Parathyroid adenoma (tissue), 2 donors: ENCODE measurements at regions not wholly inside any gene's neighbourhood (a gene's known extent, or its start where the extent isn't known, plus 50 kb on each side); places are given as distances from the start of the nearest gene placed in this dataset.

ENCODE experiments used
- H2AFZ ChIP-seq: fragments of 300-600 bp; sonication (generic); one replicate; pipeline ENCODE4 v1.7.0; 2017; ENCODE audit warnings: antibody characterized with exemption, mild to moderate bottlenecking
- H3K27ac ChIP-seq: fragments of 300-600 bp; sonication (generic); one replicate; pipeline ENCODE4 v1.7.0; 2017
- H3K27me3 ChIP-seq: fragments of 300-600 bp; sonication (generic); one replicate; pipeline ENCODE4 v1.7.0; 2017; ENCODE audit warnings: low read length; ENCODE audit not compliant: control insufficient read depth, insufficient read depth
- H3K36me3 ChIP-seq: fragments of 300-600 bp; sonication (generic); one replicate; pipeline ENCODE4 v1.7.0; 2017; ENCODE audit warnings: low read length; ENCODE audit not compliant: control insufficient read depth, insufficient read depth
- H3K4me1 ChIP-seq: fragments of 300-600 bp; sonication (generic); one replicate; pipeline ENCODE4 v1.7.0; 2017; ENCODE audit warnings: control low read depth
- H3K4me2 ChIP-seq: fragments of 300-600 bp; sonication (generic); one replicate; pipeline ENCODE4 v1.7.0; 2017; ENCODE audit warnings: low read length
- H3K4me3 ChIP-seq: fragments of 300-600 bp; sonication (generic); one replicate; pipeline ENCODE4 v1.7.0; 2017; ENCODE audit warnings: low read depth, low read length
- H3K79me2 ChIP-seq: fragments of 300-600 bp; sonication (generic); one replicate; pipeline ENCODE4 v1.7.0; 2017; ENCODE audit warnings: control low read depth
- H3K9ac ChIP-seq: fragments of 300-600 bp; sonication (generic); one replicate; pipeline ENCODE4 v1.7.0; 2017; ENCODE audit warnings: mild to moderate bottlenecking
- H3K9me3 ChIP-seq: fragments of 300-600 bp; sonication (generic); one replicate; pipeline ENCODE4 v1.7.0; 2017; ENCODE audit warnings: low read length; ENCODE audit not compliant: control insufficient read depth
- CTCF ChIP-seq: fragments of 300-600 bp; sonication (generic); IDR thresholded peaks from one replicate; pipeline ENCODE4 v1.7.0; 2017; ENCODE audit warnings: antibody characterized with exemption, mild to moderate bottlenecking
- donor health status: primary hyperparathyroidism.

GRCh38 chr9:82127465-82127864 lies 138.9 kb downstream of the SPATA31D1 start:
- no peaks in the 10 kb centered on the region for H3K4me1 ChIP-seq
- H3K9ac ChIP-seq: no peak overlapping the region
- no peak overlapping the region for H2AFZ ChIP-seq
- no peaks in the 10 kb centered on the region for H3K9me3 ChIP-seq
- H3K27me3 ChIP-seq: no peaks in the 10 kb centered on the region
- H3K79me2 ChIP-seq: no peaks in the 10 kb centered on the region
- H3K27ac ChIP-seq: no peak overlapping the region
- no peak for TF ChIP-seq CTCF
- H3K4me3 ChIP-seq: no peak overlapping the region
- H3K36me3 ChIP-seq: no peaks in the 10 kb centered on the region
- H3K4me2 ChIP-seq: no peak overlapping the region

- H3K36me3 ChIP-seq: no peaks in the 10 kb centered on the region
- no peak overlapping the region for H2AFZ ChIP-seq
- no peaks in the 10 kb centered on the region for H3K4me1 ChIP-seq
- H3K9me3 ChIP-seq: no peaks in the 10 kb centered on the region
- H3K4me3 ChIP-seq: no peak overlapping the region
- no peak overlapping the region for H3K9ac ChIP-seq
- H3K27me3 ChIP-seq: no peaks in the 10 kb centered on the region
- H3K27ac ChIP-seq: no peak overlapping the region
- H3K4me2 ChIP-seq: no peak overlapping the region
- TF ChIP-seq CTCF: no peak
- no peaks in the 10 kb centered on the region for H3K79me2 ChIP-seq
These were observed 139.6 kb downstream of the SPATA31D1 start for GRCh38 chr9:82128011-82128696.

DNA sequence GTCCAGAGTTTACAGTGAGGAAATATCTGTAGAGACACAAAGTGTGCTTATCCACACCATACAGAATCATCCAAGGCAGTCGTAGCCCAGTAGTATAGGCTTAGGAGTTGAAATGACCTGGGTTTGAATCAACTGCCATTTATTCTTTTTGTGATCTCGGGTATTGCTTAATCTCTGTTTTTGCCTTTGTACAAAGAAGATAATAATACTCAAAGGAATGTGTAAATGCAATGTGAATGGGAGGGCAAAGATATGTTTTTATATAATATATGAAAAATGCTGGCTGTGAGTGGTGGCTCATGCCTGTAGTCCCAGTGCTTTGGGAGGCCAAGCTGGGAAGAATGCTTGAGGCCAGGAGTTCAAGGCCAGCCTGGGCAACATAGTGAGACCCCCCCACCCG lies 141.1 kb downstream of the SPATA31D1 start:
- H3K9ac ChIP-seq: no peak overlapping the region
- no peaks in the 10 kb centered on the region for H3K9me3 ChIP-seq
- H3K27me3 ChIP-seq: no peaks in the 10 kb centered on the region
- H3K27ac ChIP-seq: no peak overlapping the region
- no peaks in the 10 kb centered on the region for H3K36me3 ChIP-seq
- TF ChIP-seq CTCF: no peak
- H3K79me2 ChIP-seq: no peaks in the 10 kb centered on the region
- H3K4me3 ChIP-seq: no peak overlapping the region
- no peak overlapping the region for H2AFZ ChIP-seq
- no peaks in the 10 kb centered on the region for H3K4me1 ChIP-seq
- no peak overlapping the region for H3K4me2 ChIP-seq

DNA sequence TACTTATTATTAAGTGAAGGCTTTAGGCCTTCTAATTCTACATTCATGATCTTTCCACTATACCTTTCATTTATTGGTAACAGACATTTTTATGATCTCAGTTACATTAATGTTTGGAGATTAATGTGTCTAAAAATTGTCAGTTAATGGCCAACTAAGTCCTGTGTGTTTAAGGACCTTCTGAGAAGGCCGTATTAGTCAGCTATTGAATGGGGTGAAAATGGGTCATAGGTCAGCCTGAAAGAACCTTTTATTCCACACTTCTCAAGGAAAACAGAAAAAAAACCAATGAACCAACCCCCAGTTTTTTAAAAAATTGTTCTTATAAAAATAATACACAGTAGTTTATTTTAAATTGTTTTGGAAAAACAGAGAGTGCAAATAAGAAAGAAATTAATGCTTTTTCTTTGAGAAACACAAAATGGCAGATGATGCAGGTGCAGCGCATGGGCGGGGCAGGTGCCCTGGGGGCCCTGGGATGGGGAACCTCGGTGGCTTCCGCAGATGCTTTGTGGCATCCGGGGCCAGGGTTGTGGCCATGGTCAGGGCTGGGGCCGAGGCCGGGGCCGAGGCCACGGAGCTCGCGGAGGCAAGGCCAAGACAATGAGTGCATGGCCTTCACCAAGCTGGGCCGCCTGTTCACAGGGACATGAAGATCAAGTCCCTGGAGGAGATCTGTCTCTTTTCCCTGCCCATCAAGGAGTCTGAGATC lies 141.9 kb downstream of the SPATA31D1 start:
- TF ChIP-seq CTCF: no peak
- H3K27ac ChIP-seq: no peak overlapping the region
- no peaks in the 10 kb centered on the region for H3K4me1 ChIP-seq
- no peaks in the 10 kb centered on the region for H3K79me2 ChIP-seq
- H3K9me3 ChIP-seq: no peaks in the 10 kb centered on the region
- H3K4me3 ChIP-seq: no peak overlapping the region
- H3K27me3 ChIP-seq: no peaks in the 10 kb centered on the region
- H3K9ac ChIP-seq: no peak overlapping the region
- no peaks in the 10 kb centered on the region for H3K36me3 ChIP-seq
- no peak overlapping the region for H3K4me2 ChIP-seq
- H2AFZ ChIP-seq: no peak overlapping the region

GRCh38 chr9:82131072-82131471 lies 142.5 kb downstream of the SPATA31D1 start:
- Histone ChIP-seq H2AFZ (no peak overlapping the region), H3K36me3 (no peaks in the 10 kb centered on the region), H3K4me2 (no peak overlapping the region), H3K9me3 (no peaks in the 10 kb centered on the region), H3K4me3 (no peak overlapping the region), H3K79me2 (no peaks in the 10 kb centered on the region), H3K4me1 (no peaks in the 10 kb centered on the region), H3K27me3 (no peaks in the 10 kb centered on the region), H3K9ac (no peak overlapping the region), H3K27ac (no peak overlapping the region)
- TF ChIP-seq CTCF: no peak
